ENCODE measurements at regions not wholly inside any gene's neighbourhood (a gene's known extent, or its start where the extent isn't known, plus 50 kb on each side); places are given as distances from the start of the nearest gene placed in this dataset.

DNA sequence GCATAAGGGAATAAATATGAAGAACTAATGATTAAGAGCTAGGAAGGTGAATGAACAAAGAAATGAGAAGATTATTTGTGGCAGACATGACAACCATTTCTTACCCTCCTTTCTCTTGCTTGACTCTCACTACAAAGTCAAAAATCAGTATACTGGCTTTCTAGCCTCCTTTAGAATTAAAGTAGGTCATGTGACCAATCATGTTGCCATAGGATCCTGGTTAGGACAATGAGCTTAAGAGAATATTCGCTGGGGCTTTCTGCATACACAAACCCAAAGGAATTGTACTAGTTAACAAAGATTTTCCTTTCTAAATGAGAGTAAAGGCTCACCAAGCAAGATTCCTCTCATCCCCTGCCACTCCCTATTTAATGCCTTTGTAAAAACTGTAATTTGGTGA is 76.0 kb upstream of the ID4 start:
- no peak for TF ChIP-seq RAD21 (IDR thresholded peaks at IDR 0.05; ENCODE audit: low read depth)
- TF ChIP-seq POLR2A (IDR thresholded peaks at IDR 0.05; ENCODE audit: borderline replicate concordance, extremely low read depth, insufficient read depth, insufficient read length), result no peak
- TF ChIP-seq SP1 (IDR thresholded peaks at IDR 0.05; ENCODE audit: low read depth), result no peak
- TF ChIP-seq TCF7L2 (IDR thresholded peaks at IDR 0.05; ENCODE audit: borderline replicate concordance, extremely low read depth, insufficient read depth, insufficient read length), result no peak
- TF ChIP-seq YY1 (IDR thresholded peaks at IDR 0.05; ENCODE audit: extremely low read depth, insufficient replicate concordance, low read depth, low read length), result no peak
- TF ChIP-seq EZH2 (IDR thresholded peaks at IDR 0.05), result no peak
